Stimulated activated naive CD8-positive, alpha-beta T cell treated with anti-CD3 and anti-CD28 coated beads, Interleukin-15, Interleukin-2, amounts not matched to agents 100 ng/mL and 50 ng/mL, for 24 hours (primary cell): ENCODE measurements at regions not wholly inside any gene's neighbourhood (a gene's known extent, or its start where the extent isn't known, plus 50 kb on each side); places are given as distances from the start of the nearest gene placed in this dataset.
"Not testable (repeated sequence)": the region's sequence is repeated elsewhere in the genome, so short reads cannot be mapped to it uniquely, and the experiment has no call there.

Experiments
- H3K27ac Mint-ChIP-seq: one replicate; pipeline ENCODE4 v1.8.0; 2021; ENCODE audit warnings: mild to moderate bottlenecking, mixed read lengths
- H3K27me3 Mint-ChIP-seq: one replicate; pipeline ENCODE4 v1.8.0; 2021; ENCODE audit warnings: mixed read lengths
- H3K36me3 Mint-ChIP-seq: one replicate; pipeline ENCODE4 v1.8.0; 2021; ENCODE audit warnings: low read depth, mixed read lengths
- H3K4me1 Mint-ChIP-seq: one replicate; pipeline ENCODE4 v1.8.0; 2021; ENCODE audit warnings: low read depth, mixed read lengths
- H3K4me3 Mint-ChIP-seq: one replicate; pipeline ENCODE4 v1.8.0; 2021; ENCODE audit warnings: mild to moderate bottlenecking, mixed read lengths
- H3K9me3 Mint-ChIP-seq: one replicate; pipeline ENCODE4 v1.8.0; 2021; ENCODE audit warnings: mixed read lengths

DNA sequence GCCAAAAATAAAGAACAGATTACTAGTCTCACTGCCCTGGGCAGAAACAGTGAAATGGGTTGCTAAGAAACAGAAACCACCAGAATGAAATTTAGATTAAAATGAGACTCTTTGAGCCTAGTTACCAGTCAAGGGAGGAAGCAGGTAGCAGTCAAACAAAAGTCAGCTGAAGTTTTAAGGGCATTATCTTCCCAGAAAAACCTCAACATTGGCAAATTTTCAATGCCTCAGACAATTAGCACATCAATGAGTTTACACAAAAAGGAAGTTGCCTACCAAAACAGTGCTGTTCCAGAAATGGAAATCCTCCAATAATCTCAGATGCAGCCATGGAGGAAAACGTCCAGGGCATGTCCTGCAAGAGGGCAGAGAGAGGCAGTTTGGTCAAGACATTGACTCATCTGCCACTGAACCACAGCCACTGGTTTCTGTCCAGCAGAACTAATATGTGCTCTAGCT lies 399.7 kb upstream of the ADGRB3 start:
- Mint-ChIP-seq H3K27me3 (no peaks in the 10 kb centered on the region), H3K4me3 (no peak overlapping the region), H3K4me1 (no peaks in the 10 kb centered on the region), H3K27ac (no peak overlapping the region), H3K36me3 (no peaks in the 10 kb centered on the region), H3K9me3 (no peaks in the 10 kb centered on the region)

DNA sequence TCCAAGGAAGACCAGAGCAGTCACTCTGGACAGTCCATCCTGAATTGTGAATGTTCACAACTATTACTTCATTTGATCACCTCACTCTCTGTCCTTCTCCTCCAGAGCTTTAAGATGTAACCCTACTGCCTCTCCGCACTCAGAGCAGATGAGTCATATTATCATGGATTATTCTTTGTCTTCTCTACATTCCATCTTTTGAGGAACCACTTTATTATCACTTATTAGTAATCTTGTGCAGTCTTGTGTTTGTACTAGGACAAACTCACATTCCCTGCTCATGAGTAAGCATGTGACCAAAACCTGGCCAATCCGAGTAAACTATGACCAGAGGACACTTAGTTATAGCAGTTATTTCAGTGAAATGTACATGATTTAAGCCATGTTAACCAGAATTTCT lies 401.5 kb upstream of the ADGRB3 start:
- no peak overlapping the region for H3K27ac Mint-ChIP-seq
- H3K9me3 Mint-ChIP-seq = no peaks in the 10 kb centered on the region
- H3K4me1 Mint-ChIP-seq = no peaks in the 10 kb centered on the region
- H3K36me3 Mint-ChIP-seq = no peaks in the 10 kb centered on the region
- H3K4me3 Mint-ChIP-seq = no peak overlapping the region
- H3K27me3 Mint-ChIP-seq = no peaks in the 10 kb centered on the region

DNA sequence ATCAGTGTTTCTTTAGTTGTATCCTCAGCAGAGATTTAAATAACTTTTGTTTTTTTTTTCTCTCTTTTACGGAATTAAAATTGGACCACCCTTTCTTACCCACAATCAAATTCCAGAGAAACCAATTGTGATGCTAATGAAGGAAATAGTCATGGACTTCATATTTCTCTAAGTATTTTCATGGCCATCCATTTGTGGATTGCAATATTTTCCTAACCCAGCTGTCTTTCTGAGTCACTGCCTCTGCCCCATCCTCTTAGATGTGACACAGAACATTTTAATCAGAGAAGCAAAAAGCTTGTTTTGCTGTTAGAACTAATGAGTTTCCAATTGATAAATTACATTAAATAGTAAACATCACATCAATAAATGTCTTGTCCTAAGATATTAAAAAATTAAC lies 405.5 kb upstream of the ADGRB3 start:
- H3K4me1 Mint-ChIP-seq = no peaks in the 10 kb centered on the region
- H3K4me3 Mint-ChIP-seq = no peak overlapping the region
- no peak overlapping the region for H3K27ac Mint-ChIP-seq
- no peaks in the 10 kb centered on the region for H3K36me3 Mint-ChIP-seq
- no peaks in the 10 kb centered on the region for H3K27me3 Mint-ChIP-seq
- H3K9me3 Mint-ChIP-seq = peaks cover 4% of the 10 kb centered on the region

- no peaks in the 10 kb centered on the region for H3K27me3 Mint-ChIP-seq
- peaks cover 8% of the 10 kb centered on the region for H3K9me3 Mint-ChIP-seq
- H3K4me1 Mint-ChIP-seq = no peaks in the 10 kb centered on the region
- H3K4me3 Mint-ChIP-seq = no peak overlapping the region
- H3K27ac Mint-ChIP-seq = no peak overlapping the region
- no peaks in the 10 kb centered on the region for H3K36me3 Mint-ChIP-seq
Measured at GRCh38 chr6:68226460-68226859, 408.6 kb upstream of the ADGRB3 start.

DNA sequence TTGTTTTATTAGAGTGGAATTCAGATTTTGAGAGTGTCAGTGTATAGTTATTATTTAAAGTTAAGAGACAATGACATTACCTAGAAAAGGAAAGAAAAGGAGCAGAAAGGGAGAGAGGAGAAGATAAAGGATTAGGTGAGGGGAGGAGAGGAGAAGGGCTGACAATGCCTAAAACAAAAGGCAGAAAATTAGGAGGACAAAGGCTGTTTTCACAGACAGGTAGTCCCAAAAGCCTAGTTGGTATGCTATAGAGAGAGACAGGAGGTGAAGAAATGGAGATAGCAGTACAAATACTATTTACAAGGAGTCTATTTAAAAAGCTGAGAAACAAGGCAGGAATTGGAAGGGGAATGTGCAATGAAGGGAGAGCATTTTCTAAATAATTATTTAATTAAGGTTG lies 409.4 kb upstream of the ADGRB3 start:
- H3K36me3 Mint-ChIP-seq = no peaks in the 10 kb centered on the region
- no peaks in the 10 kb centered on the region for H3K4me1 Mint-ChIP-seq

DNA sequence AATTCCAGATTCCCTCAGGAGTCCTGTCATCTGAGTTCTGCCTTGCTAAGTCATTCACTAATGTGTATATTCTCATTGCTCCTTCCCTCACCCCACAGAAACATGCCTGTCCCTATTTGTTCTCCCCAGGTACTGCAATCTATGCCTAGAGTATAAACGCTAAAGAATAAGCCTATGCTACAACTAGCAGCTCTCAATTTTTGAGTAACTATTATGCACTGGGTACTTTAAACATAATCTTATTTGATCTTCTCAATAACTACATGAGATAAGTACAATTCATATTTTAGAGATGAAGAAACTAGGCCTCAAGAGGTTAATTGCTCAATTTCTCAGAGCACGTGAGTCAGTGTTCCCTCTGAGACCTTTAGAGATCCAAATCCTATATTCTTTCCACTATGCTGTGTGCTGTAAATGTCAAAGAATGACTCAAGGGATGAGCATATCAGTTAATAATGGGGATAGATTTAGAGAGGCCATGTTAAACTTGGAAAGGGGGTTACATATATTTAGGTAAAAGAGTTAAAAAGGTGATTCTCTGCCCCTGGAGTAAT lies 423.8 kb upstream of the ADGRB3 start:
- Mint-ChIP-seq H3K36me3 (no peaks in the 10 kb centered on the region), H3K9me3 (peaks cover 26% of the 10 kb centered on the region), H3K4me3 (no peak overlapping the region), H3K27ac (no peak overlapping the region), H3K27me3 (no peaks in the 10 kb centered on the region), H3K4me1 (no peaks in the 10 kb centered on the region)

More for the DNA sequence above, 409.4 kb upstream of the ADGRB3 start:
- Mint-ChIP-seq H3K9me3 (peaks cover 8% of the 10 kb centered on the region), H3K27ac (no peak overlapping the region), H3K4me3 (no peak overlapping the region), H3K27me3 (no peaks in the 10 kb centered on the region)

- H3K4me1 Mint-ChIP-seq, H3K27ac Mint-ChIP-seq, H3K27me3 Mint-ChIP-seq, H3K4me3 Mint-ChIP-seq, H3K36me3 Mint-ChIP-seq: not testable (repeated sequence)
- H3K9me3 Mint-ChIP-seq = peaks cover 20% of the 10 kb centered on the region
Measured at GRCh38 chr6:68207612-68208011, 427.5 kb upstream of the ADGRB3 start.

- Mint-ChIP-seq H3K9me3 (peaks cover 4% of the 10 kb centered on the region), H3K4me1 (no peaks in the 10 kb centered on the region), H3K4me3 (no peak overlapping the region), H3K27me3 (no peaks in the 10 kb centered on the region), H3K27ac (no peak overlapping the region), H3K36me3 (no peaks in the 10 kb centered on the region)
Measured at GRCh38 chr6:68200929-68201328, 434.2 kb upstream of the ADGRB3 start.

DNA sequence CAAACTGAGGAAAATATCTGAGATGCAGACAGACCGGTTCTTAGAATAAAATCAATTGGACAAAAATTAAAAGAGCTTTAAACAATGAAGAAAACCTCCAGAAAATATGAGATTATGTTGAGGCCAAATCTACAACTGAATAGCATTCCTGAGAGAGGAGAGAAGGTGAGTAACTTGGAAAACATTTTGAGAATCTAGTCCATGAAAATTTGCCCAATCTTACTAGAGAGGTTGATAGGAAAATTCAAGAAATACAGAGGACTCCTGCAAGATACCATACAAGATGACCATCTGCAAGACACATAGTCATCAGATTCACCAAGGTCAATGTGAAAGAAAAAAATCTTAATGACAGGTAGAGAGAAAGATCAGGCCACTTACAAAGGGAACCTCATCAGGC lies 437.7 kb upstream of the ADGRB3 start:
- no peaks in the 10 kb centered on the region for H3K4me1 Mint-ChIP-seq
- H3K27ac Mint-ChIP-seq = no peak overlapping the region
- no peaks in the 10 kb centered on the region for H3K36me3 Mint-ChIP-seq
- H3K9me3 Mint-ChIP-seq = peaks cover 4% of the 10 kb centered on the region
- H3K4me3 Mint-ChIP-seq = no peak overlapping the region
- no peaks in the 10 kb centered on the region for H3K27me3 Mint-ChIP-seq

DNA sequence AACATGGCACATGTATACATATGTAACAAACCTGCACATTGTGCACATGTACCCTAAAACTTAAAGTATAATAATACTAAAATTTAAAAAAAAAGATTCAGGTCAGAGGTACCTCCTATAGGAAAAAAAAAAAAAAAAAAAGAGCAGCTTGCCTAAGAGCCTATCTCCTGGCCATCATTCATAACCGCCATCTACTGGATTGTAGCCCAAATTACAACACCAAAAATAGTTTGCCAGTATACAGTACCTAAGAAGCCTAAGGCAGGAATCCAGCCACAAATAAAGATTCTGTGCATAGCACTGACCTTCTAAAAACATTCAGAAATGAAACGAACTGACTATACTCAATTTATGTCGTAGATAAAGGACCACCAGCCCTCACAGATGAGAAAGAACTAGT lies 438.4 kb upstream of the ADGRB3 start:
- Mint-ChIP-seq H3K4me3 (no peak overlapping the region), H3K27me3 (no peaks in the 10 kb centered on the region), H3K27ac (no peak overlapping the region), H3K36me3 (no peaks in the 10 kb centered on the region), H3K9me3 (peaks cover 4% of the 10 kb centered on the region), H3K4me1 (no peaks in the 10 kb centered on the region)

DNA sequence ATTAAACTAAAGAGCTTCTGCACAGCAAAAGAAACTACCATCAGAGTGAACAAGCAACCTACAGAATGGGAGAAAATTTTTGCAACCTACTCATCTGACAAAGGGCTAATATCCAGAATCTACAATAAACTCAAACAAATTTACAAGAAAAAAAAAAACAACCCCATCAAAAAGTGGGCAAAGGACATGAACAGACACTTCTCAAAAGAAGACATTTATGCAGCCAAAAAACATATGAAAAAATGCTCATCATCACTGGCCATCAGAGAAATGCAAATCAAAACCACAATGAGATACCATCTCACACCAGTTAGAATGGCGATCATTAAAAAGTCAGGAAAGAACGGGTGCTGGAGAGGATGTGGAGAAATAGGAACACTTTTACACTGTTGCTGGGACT lies 439.3 kb upstream of the ADGRB3 start:
- not testable (repeated sequence) for H3K4me3 Mint-ChIP-seq, H3K27me3 Mint-ChIP-seq, H3K4me1 Mint-ChIP-seq

GRCh38 chr6:68194846-68195478 lies 440.1 kb upstream of the ADGRB3 start:
- Mint-ChIP-seq H3K36me3 (no peaks in the 10 kb centered on the region), H3K4me1 (no peaks in the 10 kb centered on the region), H3K4me3 (no peak overlapping the region), H3K27me3 (no peaks in the 10 kb centered on the region), H3K9me3 (peaks cover 4% of the 10 kb centered on the region), H3K27ac (no peak overlapping the region)

More for the DNA sequence above, 439.3 kb upstream of the ADGRB3 start:
- not testable (repeated sequence) for H3K27ac Mint-ChIP-seq, H3K9me3 Mint-ChIP-seq, H3K36me3 Mint-ChIP-seq

GRCh38 chr6:68192988-68193387 lies 442.1 kb upstream of the ADGRB3 start:
- H3K27ac Mint-ChIP-seq = no peak overlapping the region
- no peaks in the 10 kb centered on the region for H3K36me3 Mint-ChIP-seq
- H3K9me3 Mint-ChIP-seq = peaks cover 2% of the 10 kb centered on the region
- H3K4me1 Mint-ChIP-seq = no peaks in the 10 kb centered on the region
- H3K4me3 Mint-ChIP-seq = no peak overlapping the region
- H3K27me3 Mint-ChIP-seq = no peaks in the 10 kb centered on the region

- Mint-ChIP-seq H3K4me3 (no peak overlapping the region), H3K27me3 (no peaks in the 10 kb centered on the region), H3K36me3 (no peaks in the 10 kb centered on the region), H3K27ac (no peak overlapping the region), H3K9me3 (no peaks in the 10 kb centered on the region), H3K4me1 (no peaks in the 10 kb centered on the region)
Measured at GRCh38 chr6:68189217-68189815, 445.8 kb upstream of the ADGRB3 start.

DNA sequence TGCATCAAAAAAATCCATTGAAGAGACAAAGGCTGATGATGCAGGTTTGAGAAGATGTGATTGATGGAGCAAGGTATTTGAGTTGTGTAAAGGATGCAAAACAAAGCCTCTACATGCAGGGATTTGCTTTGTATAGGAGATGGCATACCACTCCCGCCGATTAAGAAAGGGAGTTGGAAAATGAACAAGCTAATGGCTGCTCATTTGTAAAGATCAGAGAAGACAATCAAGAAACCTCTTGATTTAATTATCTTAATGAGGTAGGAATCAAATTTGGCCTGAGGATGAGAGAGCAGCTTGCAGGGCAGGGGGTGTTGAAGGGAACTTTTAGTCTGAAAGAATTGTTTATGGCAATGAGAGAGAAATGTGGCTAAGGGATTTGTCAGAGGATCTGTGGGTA lies 448.2 kb upstream of the ADGRB3 start:
- no peak overlapping the region for H3K27ac Mint-ChIP-seq
- no peaks in the 10 kb centered on the region for H3K4me1 Mint-ChIP-seq
- H3K27me3 Mint-ChIP-seq = no peaks in the 10 kb centered on the region
- H3K36me3 Mint-ChIP-seq = no peaks in the 10 kb centered on the region
- H3K4me3 Mint-ChIP-seq = no peak overlapping the region
- no peaks in the 10 kb centered on the region for H3K9me3 Mint-ChIP-seq

DNA sequence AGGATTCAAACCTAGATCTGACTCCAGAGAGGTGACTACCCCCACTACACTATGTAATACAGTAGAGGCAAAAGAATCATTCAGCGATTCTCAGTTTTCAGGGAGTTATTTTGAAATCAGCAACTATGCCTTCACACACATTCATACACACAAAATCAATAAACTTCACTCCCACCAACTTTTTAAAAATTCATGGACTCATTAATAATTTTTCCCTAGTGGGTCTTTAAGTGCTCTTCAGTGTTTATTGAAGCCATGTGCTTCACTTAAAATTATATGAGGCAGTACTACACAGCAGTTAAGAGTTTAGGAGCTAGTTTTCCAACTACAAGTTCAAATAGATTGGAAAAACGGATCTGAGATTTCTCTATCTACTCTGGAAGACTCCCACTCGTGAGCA lies 452.7 kb upstream of the ADGRB3 start:
- H3K4me1 Mint-ChIP-seq = no peaks in the 10 kb centered on the region
- H3K9me3 Mint-ChIP-seq = peaks cover 9% of the 10 kb centered on the region
- no peak overlapping the region for H3K27ac Mint-ChIP-seq
- no peak overlapping the region for H3K4me3 Mint-ChIP-seq
- no peaks in the 10 kb centered on the region for H3K27me3 Mint-ChIP-seq
- H3K36me3 Mint-ChIP-seq = no peaks in the 10 kb centered on the region
